ENCODE measurements at regions not wholly inside any gene's neighbourhood (a gene's known extent, or its start where the extent isn't known, plus 50 kb on each side); places are given as distances from the start of the nearest gene placed in this dataset.

DNA sequence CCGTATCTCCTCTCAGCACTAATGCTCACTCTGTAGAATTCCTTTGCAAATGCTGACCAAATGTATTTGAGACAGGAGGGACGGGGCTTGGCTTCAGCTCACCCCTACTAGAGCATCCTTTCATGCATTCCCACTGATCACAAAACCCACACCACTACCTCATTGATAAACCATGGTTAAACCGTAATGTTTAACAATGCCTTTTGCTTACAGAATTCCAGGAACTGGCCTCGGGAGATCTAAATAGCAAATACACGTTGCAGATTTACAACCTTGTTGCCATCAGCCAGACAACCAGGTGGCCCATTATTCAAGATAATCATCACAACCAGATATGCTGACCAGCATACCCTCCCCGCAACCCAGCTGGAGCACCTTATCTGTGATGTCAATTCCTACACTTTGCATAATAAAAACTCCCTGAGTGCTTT is 391.9 kb downstream of the KCTD8 start:
- Histone ChIP-seq H3K27me3 (replicated peaks; ENCODE audit: insufficient read depth, low read length) (no peaks in the 10 kb centered on the region), H3K9me3 (replicated peaks; ENCODE audit: insufficient read depth, low read length) (no peaks in the 10 kb centered on the region), H3K4me3 (ENCODE audit: low read length) (no peak overlapping the region), H3K36me3 (replicated peaks; ENCODE audit: insufficient read depth, low read length) (no peaks in the 10 kb centered on the region), H3K9me2 (replicated peaks; ENCODE audit: insufficient read depth, low read length) (no peaks in the 10 kb centered on the region), H3K4me2 (ENCODE audit: low read depth, low read length) (no peak overlapping the region), H3K27ac (ENCODE audit: low read length) (no peak overlapping the region), H4K20me1 (ENCODE audit: insufficient read depth, low read length) (no peaks in the 10 kb centered on the region), H3K9ac (ENCODE audit: low read length) (no peak overlapping the region), H3F3A (ENCODE audit: insufficient read depth, low read length) (no peaks in the 10 kb centered on the region), H3K4me1 (ENCODE audit: low read length) (no peaks in the 10 kb centered on the region), H3K79me2 (ENCODE audit: low read length) (no peaks in the 10 kb centered on the region), H2AFZ (ENCODE audit: low read length) (no peak overlapping the region)
- TF ChIP-seq EZH2phosphoT487 (IDR thresholded peaks at IDR 0.05; ENCODE audit: low read length), result no peak
- no peak for TF ChIP-seq EZH2 (optimal IDR thresholded peaks at IDR 0.05; ENCODE audit: low read depth, low read length)
- TF ChIP-seq, protein P1, sequence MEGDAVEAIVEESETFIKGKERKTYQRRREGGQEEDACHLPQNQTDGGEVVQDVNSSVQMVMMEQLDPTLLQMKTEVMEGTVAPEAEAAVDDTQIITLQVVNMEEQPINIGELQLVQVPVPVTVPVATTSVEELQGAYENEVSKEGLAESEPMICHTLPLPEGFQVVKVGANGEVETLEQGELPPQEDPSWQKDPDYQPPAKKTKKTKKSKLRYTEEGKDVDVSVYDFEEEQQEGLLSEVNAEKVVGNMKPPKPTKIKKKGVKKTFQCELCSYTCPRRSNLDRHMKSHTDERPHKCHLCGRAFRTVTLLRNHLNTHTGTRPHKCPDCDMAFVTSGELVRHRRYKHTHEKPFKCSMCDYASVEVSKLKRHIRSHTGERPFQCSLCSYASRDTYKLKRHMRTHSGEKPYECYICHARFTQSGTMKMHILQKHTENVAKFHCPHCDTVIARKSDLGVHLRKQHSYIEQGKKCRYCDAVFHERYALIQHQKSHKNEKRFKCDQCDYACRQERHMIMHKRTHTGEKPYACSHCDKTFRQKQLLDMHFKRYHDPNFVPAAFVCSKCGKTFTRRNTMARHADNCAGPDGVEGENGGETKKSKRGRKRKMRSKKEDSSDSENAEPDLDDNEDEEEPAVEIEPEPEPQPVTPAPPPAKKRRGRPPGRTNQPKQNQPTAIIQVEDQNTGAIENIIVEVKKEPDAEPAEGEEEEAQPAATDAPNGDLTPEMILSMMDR (IDR thresholded peaks at IDR 0.05; ENCODE audit: low read length), result no peak
- no peak for DNase-seq

DNA sequence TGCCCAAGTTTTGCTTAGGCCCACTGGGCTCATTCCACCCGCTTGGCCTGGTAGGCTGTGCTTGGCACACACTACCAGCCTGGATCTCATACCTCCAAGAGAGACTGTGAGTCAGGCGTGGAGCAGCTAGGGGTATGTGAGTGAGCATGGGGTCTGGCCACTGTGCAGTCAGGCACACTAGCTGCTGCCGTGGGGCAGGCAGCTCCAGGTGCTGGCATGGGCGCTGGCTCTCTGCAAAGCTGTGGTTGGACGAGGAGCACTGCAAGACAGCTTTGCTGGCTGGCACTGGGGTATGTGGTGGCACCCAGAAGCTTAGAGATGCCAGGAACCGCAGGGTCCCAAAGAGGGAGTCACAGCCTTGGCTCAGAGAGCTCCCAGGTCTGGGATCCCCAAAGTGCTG is 377.8 kb downstream of the KCTD8 start:
- H2AFZ ChIP-seq (ENCODE audit: low read length), result no peak overlapping the region
- H3K4me1 ChIP-seq (ENCODE audit: low read length), result no peaks in the 10 kb centered on the region
- no peak overlapping the region for H3K4me2 ChIP-seq (ENCODE audit: low read depth, low read length)
- TF ChIP-seq EZH2phosphoT487 (IDR thresholded peaks at IDR 0.05; ENCODE audit: low read length) (no peak), EZH2 (optimal IDR thresholded peaks at IDR 0.05; ENCODE audit: low read depth, low read length) (no peak)
- TF ChIP-seq, protein P1 (IDR thresholded peaks at IDR 0.05; ENCODE audit: low read length), result no peak
- H3K36me3 ChIP-seq (replicated peaks; ENCODE audit: insufficient read depth, low read length), result no peaks in the 10 kb centered on the region
- no peak overlapping the region for H3K9ac ChIP-seq (ENCODE audit: low read length)
- no peak overlapping the region for H3K27ac ChIP-seq (ENCODE audit: low read length)
- no peak overlapping the region for H3K4me3 ChIP-seq (ENCODE audit: low read length)
- no peaks in the 10 kb centered on the region for H4K20me1 ChIP-seq (ENCODE audit: insufficient read depth, low read length)
- H3K9me2 ChIP-seq (replicated peaks; ENCODE audit: insufficient read depth, low read length), result no peaks in the 10 kb centered on the region
- H3K27me3 ChIP-seq (replicated peaks; ENCODE audit: insufficient read depth, low read length), result no peaks in the 10 kb centered on the region
- H3K79me2 ChIP-seq (ENCODE audit: low read length), result no peaks in the 10 kb centered on the region
- DNase-seq, result no peak
- H3K9me3 ChIP-seq (replicated peaks; ENCODE audit: insufficient read depth, low read length), result no peaks in the 10 kb centered on the region
- no peaks in the 10 kb centered on the region for H3F3A ChIP-seq (ENCODE audit: insufficient read depth, low read length)

DNA sequence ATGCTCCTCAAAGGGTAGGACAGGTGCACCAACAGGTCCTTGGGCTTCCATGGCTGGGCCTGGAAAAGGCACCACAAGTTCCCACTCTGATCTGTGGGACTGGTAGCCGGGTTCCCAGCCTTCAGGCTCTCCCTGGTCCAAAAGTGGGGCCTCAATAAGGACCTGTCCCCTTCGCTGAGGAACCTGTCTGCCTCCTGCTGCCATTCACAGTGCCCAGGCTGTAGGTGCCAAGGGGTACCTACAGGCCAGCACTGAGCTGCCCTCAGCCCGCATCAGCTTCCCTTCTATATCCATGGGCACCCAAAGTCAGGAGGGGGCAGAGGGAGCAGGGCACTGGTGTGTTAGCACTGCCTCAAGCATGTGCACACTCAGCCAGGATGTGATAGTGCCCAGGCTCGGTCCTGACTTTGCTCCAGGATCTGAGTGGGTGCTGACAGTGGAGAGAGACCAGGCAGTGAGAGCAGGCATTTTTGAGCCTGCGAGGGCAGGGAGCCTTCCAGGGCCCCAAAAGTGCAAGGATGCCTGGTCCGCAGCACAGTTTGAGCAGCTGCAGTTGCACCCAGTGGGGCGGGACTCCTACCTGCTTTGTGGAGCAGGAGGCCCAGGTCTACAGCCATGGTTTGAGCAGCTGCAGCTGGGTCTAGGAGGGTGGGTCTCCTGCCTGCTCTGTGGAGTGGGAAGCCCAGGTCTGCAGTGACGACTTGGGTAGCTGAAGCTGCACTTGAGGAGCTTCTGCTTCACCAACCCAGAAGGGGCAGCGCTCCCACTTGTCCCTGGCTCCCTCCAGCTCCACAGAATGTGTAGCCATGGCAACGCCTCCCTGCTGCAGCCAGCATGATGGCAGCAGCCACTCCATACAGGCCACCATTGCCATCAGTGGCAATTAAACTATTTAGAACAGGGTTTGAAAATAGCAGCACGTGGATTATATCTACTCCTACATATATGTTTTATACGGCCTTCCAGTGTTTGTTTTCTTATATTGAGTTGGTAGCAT is 376.4 kb downstream of the KCTD8 start:
- Histone ChIP-seq H3K27me3 (replicated peaks; ENCODE audit: insufficient read depth, low read length) (no peaks in the 10 kb centered on the region), H3K4me2 (ENCODE audit: low read depth, low read length) (no peak overlapping the region), H3K9me3 (replicated peaks; ENCODE audit: insufficient read depth, low read length) (no peaks in the 10 kb centered on the region), H3K9ac (ENCODE audit: low read length) (no peak overlapping the region), H3K4me1 (ENCODE audit: low read length) (no peaks in the 10 kb centered on the region), H3K27ac (ENCODE audit: low read length) (no peak overlapping the region), H2AFZ (ENCODE audit: low read length) (no peak overlapping the region), H3K79me2 (ENCODE audit: low read length) (no peaks in the 10 kb centered on the region), H4K20me1 (ENCODE audit: insufficient read depth, low read length) (no peaks in the 10 kb centered on the region), H3F3A (ENCODE audit: insufficient read depth, low read length) (no peaks in the 10 kb centered on the region), H3K36me3 (replicated peaks; ENCODE audit: insufficient read depth, low read length) (no peaks in the 10 kb centered on the region), H3K9me2 (replicated peaks; ENCODE audit: insufficient read depth, low read length) (no peaks in the 10 kb centered on the region), H3K4me3 (ENCODE audit: low read length) (no peak overlapping the region)
- no peak for DNase-seq
- TF ChIP-seq EZH2phosphoT487 (IDR thresholded peaks at IDR 0.05; ENCODE audit: low read length) (no peak), EZH2 (optimal IDR thresholded peaks at IDR 0.05; ENCODE audit: low read depth, low read length) (no peak)
- TF ChIP-seq, protein P1 (IDR thresholded peaks at IDR 0.05; ENCODE audit: low read length), result no peak

Data from MM.1S (cell line).